HEK293 (cell line): ENCODE measurements at regions not wholly inside any gene's neighbourhood (a gene's known extent, or its start where the extent isn't known, plus 50 kb on each side); places are given as distances from the start of the nearest gene placed in this dataset.

Experiments
- CTCF ChIA-PET: fragments of 350-600 bp; formaldehyde crosslinking; extraction: SDS; loops from one replicate; lab custom pipeline; 2021; ENCODE audit warnings: antibody characterized with exemption; lab: Yijun Ruan, JAX
- POLR2A ChIA-PET: fragments of 300-600 bp; formaldehyde crosslinking; extraction: SDS; loops from one replicate; lab custom pipeline; 2020; ENCODE audit warnings: antibody characterized with exemption, inconsistent platforms; lab: Yijun Ruan, JAX
- H3K27ac ChIP-seq: fragments of 200-500 bp; sonication (Bioruptor generic); 2 replicates; pipeline ENCODE4 v1.5.1; 2014; ENCODE audit warnings: low read depth, low read length, control low read depth, inconsistent platforms; ENCODE audit errors: extremely low read depth
- H3K36me3 ChIP-seq, 2 experiments: fragments of 200-500 bp in 1 of 2; sonication (Bioruptor generic) in 1 of 2; 1 replicate in 1 of 2; 2 replicates in 1 of 2; pipeline ENCODE4 v1.5.1; 2014 to 2017; ENCODE audit warnings: inconsistent platforms in 2 of 2, low read length in 2 of 2; ENCODE audit not compliant: control insufficient read depth in 2 of 2, insufficient read depth in 1 of 2
- H3K4me1 ChIP-seq: fragments of 200-500 bp; sonication (Bioruptor generic); 2 replicates; pipeline ENCODE4 v1.5.1; 2014; ENCODE audit warnings: mild to moderate bottlenecking, low read length, inconsistent platforms; ENCODE audit not compliant: control insufficient read depth, insufficient read depth
- H3K4me3 ChIP-seq: 2 replicates; pipeline ENCODE4 v1.5.1; 2011; ENCODE audit warnings: low read depth, mild to moderate bottlenecking, control low read depth, low read length, moderate library complexity
- H3K9me3 ChIP-seq: fragments of 200-500 bp; sonication (Bioruptor generic); 2 replicates; pipeline ENCODE4 v1.5.1; 2014; ENCODE audit warnings: low read depth, low read length, inconsistent platforms; ENCODE audit not compliant: control insufficient read depth, insufficient read depth
- ATF2 ChIP-seq: fragments of 450-650 bp; formaldehyde crosslinking; IDR thresholded peaks from 2 replicates; pipeline ENCODE4 v1.5.1; 2016; ENCODE audit warnings: missing biosample characterization, missing genetic modification characterization, low read depth
- CTCF ChIP-seq: fragments of 450-650 bp; formaldehyde crosslinking; IDR thresholded peaks from 2 replicates; pipeline ENCODE4 v1.5.1; 2016; ENCODE audit warnings: missing biosample characterization, missing genetic modification characterization
- HOXA7 ChIP-seq: sonication (generic); formaldehyde crosslinking; IDR thresholded peaks from 2 replicates; pipeline ENCODE4 v1.8.1; 2022; ENCODE audit warnings: missing genetic modification reagents, borderline replicate concordance
- KLF17 ChIP-seq: fragments of 450-650 bp; formaldehyde crosslinking; IDR thresholded peaks from 2 replicates; pipeline ENCODE4 v1.5.1; 2016; ENCODE audit warnings: missing biosample characterization, missing genetic modification characterization
- KLF7 ChIP-seq: fragments of 450-650 bp; formaldehyde crosslinking; IDR thresholded peaks from 2 replicates; pipeline ENCODE4 v1.5.1; 2016; ENCODE audit warnings: missing biosample characterization, missing genetic modification characterization, borderline replicate concordance
- PRDM1 ChIP-seq: fragments of 450-650 bp; formaldehyde crosslinking; IDR thresholded peaks from 2 replicates; pipeline ENCODE4; 2016; ENCODE audit warnings: missing biosample characterization, missing genetic modification characterization
- ZBTB44 ChIP-seq: fragments of 450-650 bp; IDR thresholded peaks from 2 replicates; pipeline ENCODE4 v1.5.1; 2018; ENCODE audit warnings: missing biosample characterization, mild to moderate bottlenecking, missing genetic modification characterization
- ZIC2 ChIP-seq: fragments of 450-650 bp; formaldehyde crosslinking; IDR thresholded peaks from 2 replicates; pipeline ENCODE4 v1.5.1; 2016; ENCODE audit warnings: missing biosample characterization, missing genetic modification characterization
- ZNF146 ChIP-seq: fragments of 450-650 bp; formaldehyde crosslinking; IDR thresholded peaks from 2 replicates; pipeline ENCODE4 v1.5.1; 2016; ENCODE audit warnings: missing biosample characterization, missing genetic modification characterization
- ZNF2 ChIP-seq: fragments of 450-650 bp; formaldehyde crosslinking; IDR thresholded peaks from 2 replicates; pipeline ENCODE4 v1.5.1; 2016; ENCODE audit warnings: missing biosample characterization, missing genetic modification characterization
- ZNF239 ChIP-seq: fragments of 450-650 bp; formaldehyde crosslinking; IDR thresholded peaks from 2 replicates; pipeline ENCODE4 v1.5.1; 2016; ENCODE audit warnings: missing biosample characterization, missing genetic modification characterization
- ZNF24 ChIP-seq: fragments of 450-650 bp; formaldehyde crosslinking; IDR thresholded peaks from 2 replicates; pipeline ENCODE4 v1.5.1; 2016; ENCODE audit warnings: missing biosample characterization, missing genetic modification characterization
- ZNF394 ChIP-seq: fragments of 450-650 bp; formaldehyde crosslinking; IDR thresholded peaks from 2 replicates; pipeline ENCODE4 v1.5.1; 2016; ENCODE audit warnings: missing biosample characterization, missing genetic modification characterization, mild to moderate bottlenecking, moderate library complexity, borderline replicate concordance
- ZNF426 ChIP-seq: fragments of 450-650 bp; formaldehyde crosslinking; IDR thresholded peaks from 2 replicates; pipeline ENCODE4 v1.5.1; 2017; ENCODE audit warnings: missing biosample characterization, missing genetic modification characterization, mild to moderate bottlenecking, inconsistent platforms, moderate library complexity
- ZNF530 ChIP-seq: fragments of 450-650 bp; formaldehyde crosslinking; IDR thresholded peaks from 2 replicates; pipeline ENCODE4 v1.5.1; 2016; ENCODE audit warnings: low read depth, missing biosample characterization, missing genetic modification characterization
- ZNF549 ChIP-seq: fragments of 450-650 bp; IDR thresholded peaks from 2 replicates; pipeline ENCODE4 v1.5.1; 2018; ENCODE audit warnings: missing biosample characterization, missing genetic modification characterization, mild to moderate bottlenecking, inconsistent platforms, moderate library complexity
- ZNF610 ChIP-seq: fragments of 450-650 bp; formaldehyde crosslinking; IDR thresholded peaks from 2 replicates; pipeline ENCODE4 v1.5.1; 2016; ENCODE audit warnings: missing biosample characterization, missing genetic modification characterization, borderline replicate concordance
- ZNF654 ChIP-seq: fragments of 450-650 bp; formaldehyde crosslinking; IDR thresholded peaks from 2 replicates; pipeline ENCODE4 v1.5.1; 2016; ENCODE audit warnings: low read depth, missing biosample characterization, missing genetic modification characterization
- ZNF777 ChIP-seq: fragments of 450-650 bp; formaldehyde crosslinking; IDR thresholded peaks from 2 replicates; pipeline ENCODE4 v1.5.1; 2017; ENCODE audit warnings: missing biosample characterization, missing genetic modification characterization, borderline replicate concordance

GRCh38 chr6:98039443-98039842 lies 756.4 kb upstream of the MMS22L start (continued):
- TF ChIP-seq ATF2 (tag by site-specific recombination) (no peak), KLF7 (tag by site-specific recombination) (no peak), PRDM1 (tag by site-specific recombination) (no peak), ZNF777 (tag by site-specific recombination) (no peak), ZNF2 (tag by site-specific recombination) (no peak), HOXA7 (CRISPR knock-in tag) (no peak), ZBTB44 (tag by site-specific recombination) (no peak), ZNF24 (tag by site-specific recombination) (no peak), ZNF426 (no peak), ZNF549 (no peak)

GRCh38 chr6:98039904-98040607 lies 757.0 kb upstream of the MMS22L start:
- Histone ChIP-seq H3K36me3 (no peaks in the 10 kb centered on the region), H3K4me1 (peaks cover 11% of the 10 kb centered on the region; the same call in 1 of the 2 replicates), H3K9me3 (no peaks in the 10 kb centered on the region), H3K4me3 (no peak overlapping the region), H3K27ac (no peak overlapping the region)
- ChIA-PET CTCF (interaction anchor here (0.5 to 1.9 kb wide), 13 partner anchors 50 to 1257 kb away, joined by 3 to 10 read pairs (median 3); no protein-coding TSS in a partner anchor), POLR2A (no interaction called here)
- TF ChIP-seq ZIC2 (tag by site-specific recombination): no peak
- no peak for TF ChIP-seq ZNF146 (tag by site-specific recombination)
- no peak for TF ChIP-seq ZNF610 (tag by site-specific recombination)
- peak; percentile 68 for TF ChIP-seq ZNF654
- TF ChIP-seq ZNF239 (tag by site-specific recombination): no peak
- TF ChIP-seq CTCF (tag by site-specific recombination): peak; percentile 28; the same call in 1 of the 2 replicates
- no peak for TF ChIP-seq ZNF394 (tag by site-specific recombination)
- no peak for TF ChIP-seq KLF17 (tag by site-specific recombination)
- no peak for TF ChIP-seq ZNF530 (tag by site-specific recombination)
